Peyer's patch (tissue), 4 donors: ENCODE measurements at regions not wholly inside any gene's neighbourhood (a gene's known extent, or its start where the extent isn't known, plus 50 kb on each side); places are given as distances from the start of the nearest gene placed in this dataset.

ENCODE experiments used
- CTCF ChIP-seq, 6 experiments: fragments of 450-650 bp in 4 of 6; fragments of 200-600 bp in 2 of 6; sonication (generic) in 1 of 6; IDR thresholded peaks; one replicate each; pipeline ENCODE4 v1.5.1; 2017 to 2019; ENCODE audit warnings: antibody characterized with exemption in 6 of 6, mild to moderate bottlenecking in 3 of 6, moderate library complexity in 1 of 6
- POLR2A ChIP-seq, 2 donors: fragments of 450-650 bp; IDR thresholded peaks; one replicate each; pipeline ENCODE4 v1.5.1; 2017; ENCODE audit warnings: antibody characterized with exemption in 2 of 2, mild to moderate bottlenecking in 2 of 2, moderate library complexity in 2 of 2

DNA sequence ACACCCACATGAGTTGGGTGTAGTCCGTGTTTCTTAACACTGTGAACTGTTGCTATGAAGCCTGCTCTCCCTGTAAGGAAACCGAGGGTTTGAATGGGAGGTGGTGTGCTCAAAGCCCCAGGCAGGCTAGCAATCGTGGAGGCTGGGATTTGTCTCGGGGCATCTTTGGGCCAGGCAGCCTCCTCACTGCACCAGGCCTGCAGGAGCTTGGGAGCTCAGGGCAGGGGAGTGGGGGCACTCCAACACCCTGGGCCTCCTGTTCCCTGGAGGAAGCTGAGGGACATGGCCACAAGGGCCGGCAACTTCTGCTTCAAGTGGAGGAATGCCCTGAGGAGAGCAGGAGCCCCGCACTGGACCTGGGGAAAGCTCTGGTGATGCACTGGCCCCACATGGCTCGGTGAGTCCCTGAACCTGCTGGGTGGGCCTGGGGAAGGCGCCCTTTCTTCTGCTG, 164.7 kb upstream of the B3GAT1 start:
- TF ChIP-seq POLR2A (IDR thresholded peaks at IDR 0.05) (no peak), CTCF (IDR thresholded peaks at IDR 0.05) (no peak)
